Subcutaneous abdominal adipose tissue (tissue), 5 donors: ENCODE measurements at regions not wholly inside any gene's neighbourhood (a gene's known extent, or its start where the extent isn't known, plus 50 kb on each side); places are given as distances from the start of the nearest gene placed in this dataset.
"Not testable (repeated sequence)": the region's sequence is repeated elsewhere in the genome, so short reads cannot be mapped to it uniquely, and the experiment has no call there.

Experiments
- H3K27ac ChIP-seq: one replicate; pipeline ENCODE4 v1.7.0; 2013; ENCODE audit warnings: low read depth, mild to moderate bottlenecking, inconsistent platforms, low read length, moderate library complexity
- H3K27me3 ChIP-seq, 5 donors: one replicate each; pipeline ENCODE4 v1.7.0; 2013; ENCODE audit warnings: low read length in 5 of 5, inconsistent platforms in 1 of 5; ENCODE audit not compliant: control insufficient read depth in 5 of 5, insufficient read depth in 4 of 5
- H3K36me3 ChIP-seq, 5 donors: one replicate each; pipeline ENCODE4 v1.7.0; 2013; ENCODE audit warnings: low read length in 5 of 5; ENCODE audit not compliant: control insufficient read depth in 5 of 5, insufficient read depth in 5 of 5
- H3K4me1 ChIP-seq, 5 donors: one replicate each; pipeline ENCODE4 v1.7.0; 2013; ENCODE audit warnings: low read length in 5 of 5, mild to moderate bottlenecking in 3 of 5, moderate library complexity in 1 of 5; ENCODE audit not compliant: control insufficient read depth in 5 of 5, insufficient read depth in 5 of 5
- H3K4me3 ChIP-seq, 5 donors: one replicate each; pipeline ENCODE4 v1.7.0; 2013; ENCODE audit warnings: low read length in 5 of 5, low read depth in 1 of 5
- H3K9ac ChIP-seq, 5 donors: one replicate each; pipeline ENCODE4 v1.7.0; 2013; ENCODE audit warnings: low read length in 5 of 5, mild to moderate bottlenecking in 4 of 5, moderate library complexity in 3 of 5
- H3K9me3 ChIP-seq, 5 donors: one replicate each; pipeline ENCODE4 v1.7.0; 2013; ENCODE audit warnings: low read length in 5 of 5; ENCODE audit not compliant: control insufficient read depth in 5 of 5
- donor health status: healthy.
- donor health status: healthy.
- donor health status: healthy.
- donor health status: healthy.
- donor health status: healthy.

DNA sequence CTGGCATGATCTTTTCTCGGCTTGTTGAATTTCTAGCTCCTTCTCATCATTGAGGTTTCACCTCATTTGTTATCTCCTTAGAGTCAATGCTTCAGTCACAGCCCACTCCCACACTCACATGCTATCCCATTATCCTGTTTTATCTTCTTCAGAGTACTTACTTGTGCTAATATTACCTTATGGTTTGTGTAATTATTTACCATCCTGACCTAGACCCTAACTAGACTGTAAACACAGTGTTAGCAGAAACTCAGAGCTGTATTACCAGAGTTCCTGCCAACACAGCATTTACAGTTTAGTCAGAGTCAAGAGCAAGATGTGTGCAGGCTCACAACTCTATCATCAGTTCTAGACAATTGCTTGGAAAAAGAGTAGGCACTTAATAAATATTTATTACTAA, 144.7 kb downstream of the OTOL1 start:
- Histone ChIP-seq H3K4me3 (no peak overlapping the region), H3K9me3 (peaks cover 0 to 3% (median 0%) of the 10 kb centered on the region in 5 donors), H3K4me1 (no peaks in the 10 kb centered on the region), H3K9ac (no peak overlapping the region), H3K27me3 (no peaks in the 10 kb centered on the region), H3K36me3 (no peaks in the 10 kb centered on the region), H3K27ac (no peak overlapping the region)

DNA sequence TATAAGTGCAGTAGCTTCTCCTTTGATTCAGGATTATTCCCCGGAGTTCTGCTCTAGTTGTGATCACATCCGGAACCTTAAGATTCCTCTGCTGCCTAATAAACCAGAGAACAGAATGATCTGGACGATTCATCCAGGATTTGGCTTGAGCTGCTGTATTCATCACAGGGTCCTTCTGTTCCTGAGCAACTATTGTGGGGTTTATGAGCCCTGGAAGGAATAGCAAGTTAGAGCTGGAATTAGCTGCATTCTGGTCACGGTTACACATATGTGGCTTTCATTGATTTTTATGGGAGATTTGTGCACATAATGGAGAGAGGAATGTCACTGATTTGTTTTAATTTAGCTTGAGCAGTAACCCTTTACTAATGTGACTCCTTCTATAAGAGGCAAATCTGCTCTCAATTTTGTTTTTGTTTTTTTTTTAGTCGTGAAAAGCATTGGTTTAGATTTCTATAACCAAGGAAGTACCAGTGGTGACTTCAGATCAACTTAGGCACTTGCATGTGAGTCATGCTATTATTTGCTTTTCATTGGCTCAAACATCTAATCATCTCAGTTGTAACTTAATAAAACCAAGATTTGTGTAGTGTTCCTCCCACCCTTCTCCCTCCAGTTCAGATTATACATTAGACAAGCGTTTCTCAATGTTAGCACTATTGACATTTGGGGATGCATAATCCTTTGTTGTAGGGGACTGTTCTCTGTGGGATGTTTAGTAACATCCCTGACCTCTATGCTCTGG, 148.5 kb downstream of the OTOL1 start:
- Histone ChIP-seq H3K9me3 (peaks cover 0 to 3% (median 0%) of the 10 kb centered on the region in 5 donors), H3K9ac (no peak overlapping the region), H3K36me3 (no peaks in the 10 kb centered on the region), H3K27ac (no peak overlapping the region), H3K4me3 (no peak overlapping the region), H3K27me3 (no peaks in the 10 kb centered on the region), H3K4me1 (no peaks in the 10 kb centered on the region)

DNA sequence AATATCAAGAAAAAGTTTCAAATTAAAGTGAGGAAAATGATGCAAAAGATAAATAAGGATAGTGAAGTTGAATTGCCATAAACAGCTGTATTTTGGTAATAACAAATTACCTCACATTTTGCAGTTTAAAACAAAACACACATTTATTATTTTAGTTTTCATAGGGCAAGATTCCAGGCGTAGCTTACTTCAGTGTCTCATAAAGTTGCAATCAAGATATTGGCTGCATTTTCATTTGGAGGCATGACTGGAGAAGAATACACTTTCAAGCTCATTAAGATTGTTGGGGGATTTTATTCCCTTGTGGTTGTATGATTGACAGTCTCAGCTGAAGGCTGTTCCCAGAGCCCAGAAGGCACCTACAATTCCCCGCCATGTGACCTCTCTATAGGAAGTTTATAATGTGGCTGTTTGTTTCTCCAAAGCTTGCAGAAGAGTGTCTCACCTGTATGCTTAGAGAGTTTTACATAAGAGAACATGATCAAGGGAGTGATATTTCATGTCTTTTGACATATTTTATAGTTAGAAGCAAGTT, 151.4 kb downstream of the OTOL1 start:
- H3K4me3 ChIP-seq: no peak overlapping the region

DNA sequence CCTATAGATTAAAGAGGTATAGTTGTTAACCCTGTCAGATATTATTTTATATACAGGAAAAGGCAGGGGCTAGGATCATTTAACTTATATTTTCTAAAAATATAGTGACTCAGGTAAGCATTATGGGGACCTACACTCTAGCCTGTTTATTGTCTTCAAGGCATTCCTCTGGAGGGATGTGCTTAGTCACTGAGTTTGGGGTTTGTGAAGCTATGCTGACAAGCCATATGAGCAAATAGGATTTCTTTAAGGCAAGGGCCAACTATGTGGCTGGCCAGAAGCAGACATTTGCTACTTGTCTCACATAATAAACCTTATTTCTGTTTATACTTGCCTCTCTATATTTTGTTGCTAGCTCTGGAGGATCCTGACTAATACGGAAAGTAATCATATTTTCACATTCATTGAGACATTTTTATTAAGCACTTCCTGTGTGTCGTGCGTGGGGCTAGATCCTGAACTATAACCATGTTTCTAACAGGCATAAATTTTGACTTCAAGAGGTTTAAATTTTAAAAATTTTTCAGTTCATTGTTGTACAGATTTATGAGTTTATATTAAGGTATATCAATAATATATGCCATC, 153.4 kb downstream of the OTOL1 start:
- no peaks in the 10 kb centered on the region for H3K36me3 ChIP-seq
- no peak overlapping the region for H3K27ac ChIP-seq
- H3K9me3 ChIP-seq: no peaks in the 10 kb centered on the region
- H3K4me3 ChIP-seq: no peak overlapping the region
- no peaks in the 10 kb centered on the region for H3K4me1 ChIP-seq
- no peaks in the 10 kb centered on the region for H3K27me3 ChIP-seq
- H3K9ac ChIP-seq: no peak overlapping the region

More for the DNA sequence above, 151.4 kb downstream of the OTOL1 start:
- Histone ChIP-seq H3K36me3 (no peaks in the 10 kb centered on the region), H3K27me3 (no peaks in the 10 kb centered on the region), H3K9ac (no peak overlapping the region), H3K9me3 (no peaks in the 10 kb centered on the region), H3K27ac (no peak overlapping the region), H3K4me1 (no peaks in the 10 kb centered on the region)

DNA sequence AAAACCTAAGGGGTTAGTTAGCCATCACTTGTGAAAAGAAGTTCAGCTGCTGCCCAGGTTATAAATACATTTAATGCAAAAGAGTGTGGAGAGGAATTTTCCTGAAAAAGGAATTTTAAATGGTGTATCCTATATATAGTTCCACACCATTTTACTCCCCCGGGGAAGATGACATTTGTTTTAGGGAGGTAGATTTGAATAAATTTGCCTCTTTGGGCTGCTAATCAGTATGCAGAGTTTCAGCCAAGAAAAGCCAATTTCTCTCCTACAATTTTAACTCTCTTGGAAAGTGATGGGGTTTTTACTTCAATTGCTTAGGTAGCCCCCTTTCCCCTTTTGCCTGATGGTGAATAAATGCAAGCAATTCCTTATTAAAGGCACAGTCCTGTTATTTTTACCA, 161.2 kb downstream of the OTOL1 start:
- no peaks in the 10 kb centered on the region for H3K36me3 ChIP-seq
- no peaks in the 10 kb centered on the region for H3K27me3 ChIP-seq
- no peak overlapping the region for H3K4me3 ChIP-seq
- no peaks in the 10 kb centered on the region for H3K9me3 ChIP-seq
- H3K27ac ChIP-seq: no peak overlapping the region
- no peak overlapping the region for H3K9ac ChIP-seq
- no peaks in the 10 kb centered on the region for H3K4me1 ChIP-seq

DNA sequence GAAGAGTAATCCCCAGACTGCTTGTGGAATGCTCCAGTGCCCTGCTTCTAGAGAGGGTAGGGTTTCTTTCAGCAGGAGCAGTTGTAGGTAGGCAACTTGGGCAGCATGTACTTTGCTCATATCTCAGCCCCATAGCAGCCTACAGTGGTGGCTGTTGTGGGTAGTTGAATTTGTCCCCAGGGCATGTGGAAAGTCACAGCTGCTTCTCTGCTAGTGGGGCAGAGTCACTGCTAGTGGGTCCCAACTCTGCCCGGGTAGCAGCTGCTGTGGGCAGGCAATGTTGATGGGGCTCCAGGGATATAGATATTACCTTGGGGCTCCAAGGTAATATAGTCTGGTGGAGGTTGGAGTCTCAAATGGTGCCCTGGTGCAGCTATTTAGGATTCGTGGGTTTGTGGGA, 174.5 kb downstream of the OTOL1 start:
- H3K27me3 ChIP-seq: no peaks in the 10 kb centered on the region

DNA sequence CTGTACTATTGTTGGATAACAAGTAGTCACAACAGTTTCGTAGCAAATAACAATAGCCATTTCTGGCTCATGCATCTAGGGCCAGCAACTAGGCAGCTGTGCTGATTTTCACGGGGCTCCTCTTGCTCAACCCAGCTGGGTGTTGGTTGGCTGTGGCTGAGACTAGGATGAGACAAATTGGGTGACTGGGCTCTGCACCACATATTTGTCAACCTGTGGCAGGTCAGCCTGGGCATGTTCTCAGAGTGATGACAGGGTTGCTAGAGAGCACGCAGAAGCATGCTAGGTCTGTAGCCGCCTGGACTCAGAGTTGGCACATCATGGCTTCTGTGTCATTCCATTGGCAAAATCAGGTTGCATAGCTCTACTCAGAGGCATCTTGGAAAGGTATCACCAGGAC, 175.9 kb downstream of the OTOL1 start:
- no peak overlapping the region for H3K27ac ChIP-seq
- no peak overlapping the region for H3K9ac ChIP-seq
- no peaks in the 10 kb centered on the region for H3K27me3 ChIP-seq
- H3K36me3 ChIP-seq: no peaks in the 10 kb centered on the region
- no peak overlapping the region for H3K4me3 ChIP-seq
- H3K9me3 ChIP-seq: peaks cover 0 to 7% (median 4%) of the 10 kb centered on the region in 5 donors
- H3K4me1 ChIP-seq: no peaks in the 10 kb centered on the region

More for the DNA sequence above, 174.5 kb downstream of the OTOL1 start:
- H3K27ac ChIP-seq: no peak overlapping the region
- H3K9ac ChIP-seq: no peak overlapping the region
- no peaks in the 10 kb centered on the region for H3K36me3 ChIP-seq
- peaks cover 0 to 7% (median 4%) of the 10 kb centered on the region in 5 donors for H3K9me3 ChIP-seq
- no peak overlapping the region for H3K4me3 ChIP-seq
- no peaks in the 10 kb centered on the region for H3K4me1 ChIP-seq

DNA sequence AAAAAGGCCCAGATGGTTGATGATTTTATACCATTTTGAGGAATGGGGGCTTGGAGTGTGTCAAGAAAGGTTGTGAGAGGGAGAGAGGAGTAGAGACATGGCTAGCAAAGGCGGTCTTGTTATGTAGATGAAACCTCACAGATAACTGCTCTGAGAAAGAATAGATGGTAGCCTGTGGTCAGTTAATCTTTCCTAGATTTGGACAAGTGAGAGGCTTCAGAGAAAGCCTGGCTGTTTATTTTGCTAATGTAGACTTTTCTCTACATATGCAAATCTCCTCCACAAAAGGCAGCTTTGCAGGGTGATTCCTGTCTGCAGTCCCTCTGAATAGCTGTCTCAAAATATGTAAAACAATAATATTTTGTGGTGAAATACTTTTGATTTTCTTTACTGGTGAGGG, 177.3 kb downstream of the OTOL1 start:
- Histone ChIP-seq H3K36me3 (no peaks in the 10 kb centered on the region), H3K4me3 (no peak overlapping the region), H3K27me3 (no peaks in the 10 kb centered on the region), H3K4me1 (no peaks in the 10 kb centered on the region), H3K9me3 (peaks cover 0 to 7% (median 4%) of the 10 kb centered on the region in 5 donors), H3K9ac (no peak overlapping the region), H3K27ac (no peak overlapping the region)

DNA sequence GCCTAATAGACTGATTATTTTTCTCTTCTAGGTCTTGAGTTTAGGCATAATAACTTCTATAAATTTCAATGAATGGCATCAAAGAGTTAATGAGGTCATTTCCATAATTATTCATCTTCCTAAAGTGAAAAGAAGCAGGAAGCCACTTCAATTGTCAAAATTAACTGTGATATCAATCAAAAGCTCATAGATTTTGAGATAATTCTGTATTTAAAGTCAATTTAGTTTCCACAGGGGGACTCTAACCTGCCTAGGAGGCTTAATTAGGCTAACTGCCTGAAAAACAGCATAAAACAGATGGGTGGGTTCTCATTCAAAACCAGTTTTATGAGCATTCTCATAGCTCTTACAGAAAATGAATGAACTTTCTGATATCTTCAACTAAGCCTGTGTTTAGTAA, 177.8 kb downstream of the OTOL1 start:
- H3K9ac ChIP-seq: no peak overlapping the region
- H3K4me1 ChIP-seq: no peaks in the 10 kb centered on the region
- no peak overlapping the region for H3K27ac ChIP-seq
- H3K9me3 ChIP-seq: peaks cover 0 to 7% (median 0%) of the 10 kb centered on the region in 5 donors
- no peak overlapping the region for H3K4me3 ChIP-seq
- H3K27me3 ChIP-seq: no peaks in the 10 kb centered on the region
- H3K36me3 ChIP-seq: no peaks in the 10 kb centered on the region

DNA sequence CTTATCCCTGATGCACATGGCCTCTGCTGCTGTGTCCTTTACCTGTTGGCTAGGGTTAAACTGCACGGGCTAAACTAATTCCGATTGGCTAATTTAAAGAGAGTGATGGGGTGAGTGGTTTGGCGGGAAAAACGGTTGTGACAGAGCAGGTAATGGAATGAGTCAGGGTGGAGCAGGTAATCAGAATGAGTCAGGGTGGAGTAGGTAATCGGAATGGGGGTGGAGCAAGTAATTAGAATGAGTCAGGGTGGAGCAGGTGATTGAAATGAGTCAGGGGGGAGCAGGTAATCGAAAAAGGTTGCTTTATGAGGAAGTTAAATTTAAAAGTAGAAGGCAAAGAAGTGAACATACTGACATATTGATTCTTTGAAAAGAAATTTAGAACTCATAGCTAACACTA, 185.2 kb downstream of the OTOL1 start:
- not testable (repeated sequence) for H3K27ac ChIP-seq, H3K4me3 ChIP-seq, H3K36me3 ChIP-seq, H3K9ac ChIP-seq, H3K4me1 ChIP-seq, H3K9me3 ChIP-seq, H3K27me3 ChIP-seq
